ENCODE measurements at regions not wholly inside any gene's neighbourhood (a gene's known extent, or its start where the extent isn't known, plus 50 kb on each side); places are given as distances from the start of the nearest gene placed in this dataset.

DNA sequence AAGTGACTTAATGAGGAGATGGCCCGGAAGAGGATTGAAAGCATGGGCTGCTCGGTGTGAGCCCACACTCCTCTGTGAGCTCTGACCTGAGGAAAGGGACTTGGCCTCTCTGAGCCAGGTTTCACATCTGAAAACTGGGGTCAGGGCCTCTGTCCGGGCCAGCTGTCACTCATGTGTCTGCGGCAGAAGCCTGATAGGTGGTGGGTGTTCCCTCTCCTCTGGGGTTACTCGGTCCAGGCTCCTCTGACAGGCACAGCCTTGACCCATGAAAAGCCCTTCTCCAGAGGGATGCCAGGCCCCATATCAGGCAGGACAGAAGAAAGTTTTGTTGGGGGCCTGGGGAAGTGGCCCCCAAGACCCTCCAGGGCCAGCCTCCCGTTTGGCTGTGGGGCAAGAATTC, 131.4 kb downstream of the CHSY1 start:
- TF ChIP-seq, protein P1, sequence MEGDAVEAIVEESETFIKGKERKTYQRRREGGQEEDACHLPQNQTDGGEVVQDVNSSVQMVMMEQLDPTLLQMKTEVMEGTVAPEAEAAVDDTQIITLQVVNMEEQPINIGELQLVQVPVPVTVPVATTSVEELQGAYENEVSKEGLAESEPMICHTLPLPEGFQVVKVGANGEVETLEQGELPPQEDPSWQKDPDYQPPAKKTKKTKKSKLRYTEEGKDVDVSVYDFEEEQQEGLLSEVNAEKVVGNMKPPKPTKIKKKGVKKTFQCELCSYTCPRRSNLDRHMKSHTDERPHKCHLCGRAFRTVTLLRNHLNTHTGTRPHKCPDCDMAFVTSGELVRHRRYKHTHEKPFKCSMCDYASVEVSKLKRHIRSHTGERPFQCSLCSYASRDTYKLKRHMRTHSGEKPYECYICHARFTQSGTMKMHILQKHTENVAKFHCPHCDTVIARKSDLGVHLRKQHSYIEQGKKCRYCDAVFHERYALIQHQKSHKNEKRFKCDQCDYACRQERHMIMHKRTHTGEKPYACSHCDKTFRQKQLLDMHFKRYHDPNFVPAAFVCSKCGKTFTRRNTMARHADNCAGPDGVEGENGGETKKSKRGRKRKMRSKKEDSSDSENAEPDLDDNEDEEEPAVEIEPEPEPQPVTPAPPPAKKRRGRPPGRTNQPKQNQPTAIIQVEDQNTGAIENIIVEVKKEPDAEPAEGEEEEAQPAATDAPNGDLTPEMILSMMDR (conservative IDR thresholded peaks at IDR 0.05; ENCODE audit: low read length) = no peak
- TF ChIP-seq EZH2phosphoT487 (IDR thresholded peaks at IDR 0.05; ENCODE audit: borderline replicate concordance, low read depth, low read length) = no peak

All from OCI-LY7 (cell line).